Smooth muscle cell (in vitro differentiated cells): ENCODE measurements at regions not wholly inside any gene's neighbourhood (a gene's known extent, or its start where the extent isn't known, plus 50 kb on each side); places are given as distances from the start of the nearest gene placed in this dataset.

Experiments used
- DNase-seq: peaks from one replicate; lab custom pipeline; 2025; ENCODE audit not compliant: unreplicated experiment; lab: John Stamatoyannopoulos, UW
- H2AFZ ChIP-seq: fragments of 200-600 bp; sonication (generic); 2 replicates; pipeline ENCODE4 v1.6.0; 2016; ENCODE audit warnings: antibody characterized with exemption, low read depth, mild to moderate bottlenecking
- H3F3A ChIP-seq: fragments of 200-600 bp; sonication (generic); 2 replicates; pipeline ENCODE4 v1.6.0; 2017; ENCODE audit warnings: antibody characterized with exemption, low read depth
- H3K27ac ChIP-seq: fragments of 200-600 bp; sonication (generic); 2 replicates; pipeline ENCODE4 v1.5.1; 2016; ENCODE audit warnings: low read depth, mild to moderate bottlenecking
- H3K27me3 ChIP-seq: fragments of 200-600 bp; sonication (generic); 2 replicates; pipeline ENCODE4 v1.6.1; 2016; ENCODE audit warnings: low read depth, mild to moderate bottlenecking
- H3K36me3 ChIP-seq: fragments of 200-600 bp; sonication (generic); 2 replicates; pipeline ENCODE4 v1.5.1; 2016; ENCODE audit warnings: low read depth
- H3K4me1 ChIP-seq: fragments of 200-600 bp; sonication (generic); 2 replicates; pipeline ENCODE4 v1.5.1; 2016; ENCODE audit warnings: low read depth
- H3K4me2 ChIP-seq: fragments of 200-600 bp; sonication (generic); 2 replicates; pipeline ENCODE4 v1.6.0; 2016; ENCODE audit warnings: mild to moderate bottlenecking
- H3K4me3 ChIP-seq: fragments of 200-600 bp; sonication (generic); 2 replicates; pipeline ENCODE4 v1.5.1; 2016; ENCODE audit warnings: mild to moderate bottlenecking
- H3K79me2 ChIP-seq: fragments of 200-600 bp; sonication (generic); 2 replicates; pipeline ENCODE4 v1.6.0; 2016; ENCODE audit warnings: low read depth, mild to moderate bottlenecking
- H3K9ac ChIP-seq: fragments of 200-600 bp; sonication (generic); 2 replicates; pipeline ENCODE4 v1.6.0; 2016; ENCODE audit warnings: low read depth
- H3K9me3 ChIP-seq: fragments of 200-600 bp; sonication (generic); replicated peaks from 2 replicates; pipeline ENCODE4 v1.5.1; 2016; ENCODE audit warnings: low read depth
- H4K20me1 ChIP-seq: fragments of 200-600 bp; sonication (generic); 2 replicates; pipeline ENCODE4 v1.6.0; 2016; ENCODE audit warnings: low read depth
- CTCF ChIP-seq: fragments of 200-600 bp; sonication (generic); IDR thresholded peaks from 2 replicates; pipeline ENCODE4 v1.5.1; 2017; ENCODE audit warnings: borderline replicate concordance, mild to moderate bottlenecking, antibody characterized with exemption; ENCODE audit not compliant: insufficient read depth, poor library complexity, severe bottlenecking
- WGBS: methylation state at CpG from one replicate; pipeline ENCODE4 v1.1.7; 2016; ENCODE audit warnings: low lambda C conversion rate; 5-methylcytosine and 5-hydroxymethylcytosine counted together

GRCh38 chr11:104343578-104343977, 179.6 kb upstream of the PDGFD start:
- H3K4me1 ChIP-seq: no peaks in the 10 kb centered on the region
- no peak overlapping the region for H3K4me2 ChIP-seq
- TF ChIP-seq CTCF: peak; percentile 19
- no peaks in the 10 kb centered on the region for H4K20me1 ChIP-seq
- no peak overlapping the region for H3K9ac ChIP-seq
- no peaks in the 10 kb centered on the region for H3K79me2 ChIP-seq
- H3K36me3 ChIP-seq: no peaks in the 10 kb centered on the region
- no peak overlapping the region for H3K27ac ChIP-seq
- H3F3A ChIP-seq: no peaks in the 10 kb centered on the region
- H3K27me3 ChIP-seq: no peaks in the 10 kb centered on the region
- no peak overlapping the region for H3K4me3 ChIP-seq
- no peak for DNase-seq
- H2AFZ ChIP-seq: no peak overlapping the region
- 87% methylated on average over 1 of the region's 1 CpG for WGBS
- no peaks in the 10 kb centered on the region for H3K9me3 ChIP-seq

- no peak for DNase-seq
- Histone ChIP-seq H3K27ac (no peak overlapping the region), H2AFZ (no peak overlapping the region), H4K20me1 (no peaks in the 10 kb centered on the region), H3K4me3 (no peak overlapping the region), H3K9me3 (no peaks in the 10 kb centered on the region), H3K4me2 (no peak overlapping the region), H3K79me2 (no peaks in the 10 kb centered on the region), H3K4me1 (peaks cover 6% of the 10 kb centered on the region), H3F3A (no peaks in the 10 kb centered on the region), H3K36me3 (no peaks in the 10 kb centered on the region), H3K27me3 (no peaks in the 10 kb centered on the region), H3K9ac (no peak overlapping the region)
- 82% methylated on average over 2 of the region's 2 CpGs for WGBS
- TF ChIP-seq CTCF: no peak
Measured at GRCh38 chr11:104340590-104340989, 176.6 kb upstream of the PDGFD start.

- H3K36me3 ChIP-seq: no peaks in the 10 kb centered on the region
- H3K9me3 ChIP-seq: no peaks in the 10 kb centered on the region
- H3K4me3 ChIP-seq: no peak overlapping the region
- no peak overlapping the region for H3K9ac ChIP-seq
- H3K79me2 ChIP-seq: no peaks in the 10 kb centered on the region
- H3K4me1 ChIP-seq: peaks cover 6% of the 10 kb centered on the region
- H3K27ac ChIP-seq: peak overlapping the region; percentile 33
- no peak overlapping the region for H3K4me2 ChIP-seq
- H4K20me1 ChIP-seq: no peaks in the 10 kb centered on the region
- 95% methylated on average over 10 of the region's 10 CpGs for WGBS
- no peaks in the 10 kb centered on the region for H3F3A ChIP-seq
- DNase-seq: no peak
- H3K27me3 ChIP-seq: no peaks in the 10 kb centered on the region
- TF ChIP-seq CTCF: no peak
- no peak overlapping the region for H2AFZ ChIP-seq
Measured at GRCh38 chr11:104339380-104339831, 175.5 kb upstream of the PDGFD start.

GRCh38 chr11:104338186-104338585, 174.2 kb upstream of the PDGFD start:
- DNase-seq: no peak
- 37% methylated on average over 1 of the region's 1 CpG for WGBS
- no peaks in the 10 kb centered on the region for H3K9me3 ChIP-seq
- H4K20me1 ChIP-seq: no peaks in the 10 kb centered on the region
- peak overlapping the region; percentile 47 for H3K9ac ChIP-seq
- H3K4me3 ChIP-seq: no peak overlapping the region
- no peaks in the 10 kb centered on the region for H3K36me3 ChIP-seq
- peaks cover 6% of the 10 kb centered on the region for H3K4me1 ChIP-seq
- H3K79me2 ChIP-seq: no peaks in the 10 kb centered on the region
- no peak for TF ChIP-seq CTCF
- H3K4me2 ChIP-seq: no peak overlapping the region
- no peaks in the 10 kb centered on the region for H3F3A ChIP-seq
- H3K27me3 ChIP-seq: no peaks in the 10 kb centered on the region
- H3K27ac ChIP-seq: peak overlapping the region; percentile 89
- H2AFZ ChIP-seq: peak overlapping the region; percentile 26
